HCT116 (cell line): ENCODE measurements at regions not wholly inside any gene's neighbourhood (a gene's known extent, or its start where the extent isn't known, plus 50 kb on each side); places are given as distances from the start of the nearest gene placed in this dataset.

Experiments
- CTCF ChIP-seq, 3 experiments: fragments of 200-600 bp in 1 of 3; sonication (generic) in 1 of 3; IDR thresholded peaks in 2 of 3; conservative IDR thresholded peaks in 1 of 3; 2 replicates each; pipeline ENCODE4 v1.5.1; 2012 to 2017; ENCODE audit warnings: low read depth in 2 of 3, low read length in 2 of 3, antibody characterized with exemption in 1 of 3, borderline replicate concordance in 1 of 3, control low read depth in 1 of 3, mild to moderate bottlenecking in 1 of 3, mixed read lengths in 1 of 3, mixed run types in 1 of 3, moderate library complexity in 1 of 3; ENCODE audit not compliant: insufficient read depth in 1 of 3
- EZH2phosphoT487 ChIP-seq: fragments of 200-600 bp; IDR thresholded peaks from 2 replicates; pipeline ENCODE4 v1.6.1; 2018; ENCODE audit warnings: antibody characterized with exemption, borderline replicate concordance
- POLR2A ChIP-seq: IDR thresholded peaks from 2 replicates; pipeline ENCODE4 v1.7.0; 2011; ENCODE audit warnings: borderline replicate concordance; ENCODE audit not compliant: insufficient read depth, insufficient read length; ENCODE audit errors: extremely low read depth
- REST ChIP-seq: IDR thresholded peaks from 2 replicates; pipeline ENCODE4 v1.6.1; 2012; ENCODE audit warnings: low read depth
- ZFX ChIP-seq: fragments of 450-650 bp; IDR thresholded peaks from 2 replicates; pipeline ENCODE4 v1.6.1; 2017
- ZNF274 ChIP-seq: fragments of 200-500 bp; sonication (Bioruptor generic); IDR thresholded peaks from 2 replicates; pipeline ENCODE4 v1.6.1; 2014; ENCODE audit warnings: mild to moderate bottlenecking, low read depth, low read length, inconsistent platforms

GRCh38 chr1:14508613-14509012 lies 89.9 kb upstream of the KAZN start:
- no peak for TF ChIP-seq CTCF (IDR thresholded peaks at IDR 0.05 in 2 of 3, conservative IDR thresholded peaks at IDR 0.05 in 1 of 3; ENCODE audit: borderline replicate concordance in 1 of 3, insufficient read depth in 1 of 3, low read depth in 2 of 3, low read length in 2 of 3)
- no peak for TF ChIP-seq EZH2phosphoT487
- TF ChIP-seq REST, result no peak
- no peak for TF ChIP-seq POLR2A
- TF ChIP-seq ZFX, result no peak
- TF ChIP-seq ZNF274, result no peak
